HG02798 (cell line): ENCODE measurements at regions not wholly inside any gene's neighbourhood (a gene's known extent, or its start where the extent isn't known, plus 50 kb on each side); places are given as distances from the start of the nearest gene placed in this dataset.

Experiments used
- ATAC-seq: cut with Tn5 transposase; IDR thresholded peaks from one replicate; pipeline ENCODE4 v1.9.1; 2021; ENCODE audit warnings: mild to moderate bottlenecking; ENCODE audit not compliant: unreplicated experiment, poor library complexity

GRCh38 chr13:103326326-103326725 lies 260.1 kb upstream of the SLC10A2 start:
- ATAC-seq, result no peak

- no peak for ATAC-seq
Measured at GRCh38 chr13:103325672-103326071, 259.5 kb upstream of the SLC10A2 start.

GRCh38 chr13:103324641-103325040 lies 258.4 kb upstream of the SLC10A2 start:
- ATAC-seq, result no peak

- no peak for ATAC-seq
Measured at GRCh38 chr13:103315711-103316110, 249.5 kb upstream of the SLC10A2 start.

- no peak for ATAC-seq
Measured at GRCh38 chr13:103312467-103312866, 246.2 kb upstream of the SLC10A2 start.

GRCh38 chr13:103308667-103309066 lies 242.4 kb upstream of the SLC10A2 start:
- no peak for ATAC-seq

- ATAC-seq, result no peak
Measured at GRCh38 chr13:103306163-103306562, 239.9 kb upstream of the SLC10A2 start.

GRCh38 chr13:103303078-103303651 lies 236.9 kb upstream of the SLC10A2 start:
- no peak for ATAC-seq

- no peak for ATAC-seq
Measured at GRCh38 chr13:103302676-103303075, 236.5 kb upstream of the SLC10A2 start.

GRCh38 chr13:103299079-103299478 lies 232.9 kb upstream of the SLC10A2 start:
- ATAC-seq, result no peak

- no peak for ATAC-seq
Measured at GRCh38 chr13:103297083-103297482, 230.9 kb upstream of the SLC10A2 start.

GRCh38 chr13:103291798-103292572 lies 225.8 kb upstream of the SLC10A2 start:
- ATAC-seq, result peak; percentile 67

- ATAC-seq, result no peak
Measured at GRCh38 chr13:103291226-103291625, 225.0 kb upstream of the SLC10A2 start.

- no peak for ATAC-seq
Measured at GRCh38 chr13:103289681-103290080, 223.5 kb upstream of the SLC10A2 start.

GRCh38 chr13:103288114-103288513 lies 221.9 kb upstream of the SLC10A2 start:
- ATAC-seq, result peak; percentile 42

GRCh38 chr13:103287659-103288058 lies 221.4 kb upstream of the SLC10A2 start:
- ATAC-seq, result no peak

- no peak for ATAC-seq
Measured at GRCh38 chr13:103284466-103284865, 218.2 kb upstream of the SLC10A2 start.

GRCh38 chr13:103283451-103283820 lies 217.2 kb upstream of the SLC10A2 start:
- no peak for ATAC-seq

- ATAC-seq, result peak; percentile 48
Measured at GRCh38 chr13:103282571-103283450, 216.6 kb upstream of the SLC10A2 start.

- ATAC-seq, result no peak
Measured at GRCh38 chr13:103277959-103278694, 211.9 kb upstream of the SLC10A2 start.
